Femur (tissue), 1 donor: ENCODE measurements at regions not wholly inside any gene's neighbourhood (a gene's known extent, or its start where the extent isn't known, plus 50 kb on each side); places are given as distances from the start of the nearest gene placed in this dataset.
"Not testable (repeated sequence)": the region's sequence is repeated elsewhere in the genome, so short reads cannot be mapped to it uniquely, and the experiment has no call there.

Source experiments
- DNase-seq: peaks from one replicate; pipeline ENCODE4 v3.0.0-alpha.2; 2017

DNA sequence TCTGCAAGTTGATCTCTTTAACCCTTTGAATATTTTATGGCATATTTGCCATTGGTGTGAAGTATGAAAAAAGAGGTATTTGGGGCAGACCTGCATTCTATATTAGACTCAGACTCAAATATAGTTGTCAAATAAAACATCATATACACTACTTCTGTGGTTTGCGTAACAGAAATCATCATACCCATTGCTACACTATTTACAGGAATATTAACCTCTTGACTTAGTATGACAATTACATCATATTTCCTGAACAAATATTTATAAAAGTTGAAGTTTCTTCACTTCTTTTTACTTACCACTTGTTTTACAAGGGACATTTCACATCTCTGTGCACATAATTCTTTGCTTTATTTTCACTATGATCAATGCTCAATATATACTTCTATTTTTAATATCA, 206.0 kb downstream of the HAO1 start:
- DNase-seq, result no peak

DNA sequence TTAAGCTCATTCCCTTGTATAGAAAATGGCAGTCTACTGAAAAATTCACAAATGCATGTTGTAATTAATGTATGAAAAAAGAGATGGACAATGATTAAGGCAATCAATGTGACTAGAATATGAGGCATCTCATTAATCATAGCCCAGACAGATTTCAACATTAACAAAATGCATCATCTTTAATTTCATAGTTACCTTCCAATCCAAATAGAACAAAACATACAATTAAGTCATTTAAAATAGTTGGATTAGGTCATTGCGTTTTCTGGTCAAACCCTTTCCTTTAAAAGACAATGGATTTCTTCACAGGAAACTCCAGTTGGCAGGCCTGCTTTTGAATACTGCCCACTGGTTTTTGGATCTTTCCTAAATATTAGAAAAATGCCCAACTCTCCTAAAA, 203.9 kb downstream of the HAO1 start:
- no peak for DNase-seq

DNA sequence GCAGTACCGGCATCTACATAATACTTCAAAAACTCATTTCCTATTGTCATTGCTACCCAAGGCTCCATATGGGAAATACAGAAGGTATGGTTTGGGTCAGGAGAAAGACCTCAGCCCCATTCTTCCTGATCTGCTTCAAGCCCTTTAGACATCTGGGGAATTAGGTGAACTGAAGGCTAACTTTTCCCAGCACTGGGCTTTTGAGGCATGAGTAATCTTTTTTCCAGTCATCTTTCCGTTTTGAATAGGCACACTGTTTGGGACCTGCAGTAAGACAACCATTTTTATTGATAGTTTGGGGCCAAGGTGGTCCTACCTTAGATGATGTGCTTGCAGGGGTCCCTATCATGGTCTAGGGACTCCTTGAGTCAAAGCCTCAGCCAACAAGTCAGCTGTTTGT, 198.4 kb downstream of the HAO1 start:
- no peak for DNase-seq

DNA sequence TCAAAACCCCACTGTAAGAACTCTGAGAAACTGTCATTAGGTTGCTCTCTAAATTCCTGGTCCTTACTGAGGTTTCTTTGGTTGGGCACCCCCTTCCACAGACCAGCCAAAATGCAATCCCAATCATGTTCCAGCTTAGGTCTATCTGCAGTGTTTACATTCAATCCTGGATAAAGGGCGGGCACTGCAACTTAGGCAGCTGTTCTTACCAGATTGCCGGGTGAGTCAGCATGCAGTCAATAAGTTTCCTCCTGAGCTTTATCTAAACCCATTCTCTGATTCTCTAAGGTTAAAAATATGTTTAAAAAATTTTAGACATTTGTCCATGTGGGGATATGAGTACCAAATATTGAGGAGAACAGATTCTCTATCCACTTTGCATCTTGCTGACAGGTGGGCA, 197.8 kb downstream of the HAO1 start:
- DNase-seq, result no peak

DNA sequence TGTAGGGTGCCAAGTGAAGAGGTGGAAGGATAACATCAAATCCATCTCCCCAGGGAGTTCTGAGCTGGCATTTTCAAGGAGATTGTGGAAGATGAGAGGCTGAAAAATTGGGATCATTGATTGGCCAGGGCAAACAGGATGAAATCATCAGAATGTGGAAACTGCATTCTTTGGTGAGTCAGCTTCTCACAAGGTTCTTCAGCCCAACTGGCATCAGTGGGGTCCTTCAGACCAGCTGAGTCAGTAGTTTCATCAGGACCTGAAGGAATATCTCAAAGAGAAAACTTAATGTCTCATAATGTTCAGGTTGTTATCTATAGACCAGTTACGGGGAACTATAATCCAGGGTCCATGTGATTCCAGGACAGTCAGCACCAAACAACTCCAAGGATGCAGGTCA, 195.8 kb downstream of the HAO1 start:
- DNase-seq, result no peak

DNA sequence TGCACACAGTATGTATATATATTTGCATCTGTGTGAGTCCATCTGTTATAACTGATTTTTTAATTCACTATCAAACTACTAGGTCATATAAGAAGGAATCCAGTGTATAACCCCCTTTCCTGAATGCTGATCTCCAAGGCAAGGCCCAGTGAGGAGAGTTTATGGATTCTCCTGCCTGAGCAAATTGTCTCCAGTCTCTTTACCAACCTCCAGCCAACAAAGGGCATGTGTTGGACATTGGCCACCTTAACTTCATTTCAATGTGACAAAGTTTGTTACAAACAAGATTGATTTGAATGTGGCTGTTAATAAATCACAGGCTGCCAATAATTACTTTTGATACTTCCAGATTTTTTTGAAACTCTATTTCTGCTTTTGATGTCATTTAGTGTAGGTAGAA, 191.6 kb downstream of the HAO1 start:
- DNase-seq, result no peak

DNA sequence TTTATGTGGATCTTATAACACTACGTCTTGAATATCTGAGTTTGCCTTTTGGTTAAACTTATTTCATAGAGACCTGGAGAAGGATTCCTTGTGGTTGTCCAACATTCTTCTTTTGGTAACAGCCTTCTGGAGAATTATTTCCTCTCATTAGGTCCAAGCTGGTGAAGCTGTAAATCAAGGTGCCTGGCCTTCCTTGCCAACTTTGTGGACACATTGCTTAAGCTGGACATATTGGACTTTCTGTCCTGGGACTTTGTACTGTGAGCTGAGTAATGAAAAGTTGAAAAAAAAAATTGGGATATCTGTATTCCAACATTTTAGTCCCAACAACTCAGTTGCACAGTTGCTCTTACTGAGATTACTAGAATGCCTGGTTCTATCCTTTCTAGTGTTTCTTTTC, 186.2 kb downstream of the HAO1 start:
- no peak for DNase-seq

DNA sequence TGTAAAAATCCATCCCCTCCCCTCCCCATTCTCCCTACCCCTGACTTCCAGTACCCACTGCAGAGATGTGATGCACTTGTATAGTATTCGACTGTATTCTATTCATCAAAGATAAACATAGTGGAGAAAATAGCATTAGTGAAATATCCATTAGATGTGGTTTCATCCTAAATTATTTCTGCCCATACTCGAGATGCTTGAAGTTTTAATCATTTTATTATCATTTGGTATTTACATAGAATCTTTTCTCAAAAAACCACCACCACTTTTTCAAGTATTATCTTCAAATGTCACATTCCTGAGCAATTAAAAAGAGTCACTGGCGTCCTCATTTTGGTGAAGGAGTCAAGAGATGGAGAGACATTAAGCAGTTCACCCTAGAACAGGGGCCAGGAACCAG, 181.9 kb downstream of the HAO1 start:
- no peak for DNase-seq

DNA sequence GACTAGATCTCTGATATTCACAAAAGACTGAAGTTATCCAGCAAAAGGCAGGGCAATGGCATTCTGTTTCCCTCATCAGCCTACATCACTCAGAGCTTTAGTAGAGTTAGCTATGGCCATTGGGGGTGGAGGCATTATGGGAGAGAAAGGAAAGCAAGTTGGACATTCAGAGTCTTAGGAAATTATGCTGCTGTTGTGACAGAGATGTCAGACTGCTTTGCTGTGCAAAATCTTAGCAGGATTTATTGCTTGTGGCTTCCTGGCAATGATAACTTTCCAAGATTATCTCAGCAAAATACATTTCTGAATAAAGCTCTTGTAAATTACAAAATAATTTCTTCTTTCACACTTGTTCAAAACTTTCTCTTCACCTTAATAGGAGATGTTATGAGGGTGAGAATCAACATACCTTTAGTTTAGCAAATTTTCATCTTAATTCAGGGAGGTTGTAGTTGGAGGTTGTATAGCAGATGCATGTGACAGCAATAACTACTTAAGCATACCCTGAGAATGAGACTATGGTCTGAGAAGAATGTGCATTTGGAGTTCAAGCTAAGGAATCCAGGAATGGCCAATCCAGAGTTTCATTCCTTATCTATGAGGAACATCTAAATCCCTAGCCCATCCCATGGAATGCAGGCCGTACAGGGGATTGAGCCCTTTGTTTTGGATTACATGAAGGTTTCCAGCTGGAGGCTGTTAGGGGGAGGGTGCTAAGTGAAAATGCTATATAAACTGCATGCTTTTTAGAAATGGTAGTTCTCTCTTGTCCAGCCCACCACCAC, 179.8 kb downstream of the HAO1 start:
- no peak for DNase-seq

DNA sequence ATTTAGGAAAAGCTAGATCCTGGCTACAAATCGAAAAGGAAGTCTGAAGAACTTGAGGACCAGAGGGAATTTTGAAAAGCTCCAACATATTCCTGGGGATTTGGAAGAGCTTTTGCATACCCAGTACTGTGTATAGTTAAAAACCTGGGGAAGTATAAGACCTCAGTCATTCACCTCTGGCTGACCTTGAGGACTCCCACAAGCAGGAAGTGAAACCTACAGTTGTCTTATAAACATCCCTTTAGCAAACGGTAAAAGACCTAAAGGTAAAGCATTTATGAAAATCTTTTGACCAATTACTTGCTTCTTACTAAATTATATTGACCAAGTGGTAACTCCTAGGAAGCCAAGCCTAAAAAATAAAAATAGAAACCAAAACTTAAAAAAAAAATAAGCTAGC, 175.0 kb downstream of the HAO1 start:
- DNase-seq, result no peak

DNA sequence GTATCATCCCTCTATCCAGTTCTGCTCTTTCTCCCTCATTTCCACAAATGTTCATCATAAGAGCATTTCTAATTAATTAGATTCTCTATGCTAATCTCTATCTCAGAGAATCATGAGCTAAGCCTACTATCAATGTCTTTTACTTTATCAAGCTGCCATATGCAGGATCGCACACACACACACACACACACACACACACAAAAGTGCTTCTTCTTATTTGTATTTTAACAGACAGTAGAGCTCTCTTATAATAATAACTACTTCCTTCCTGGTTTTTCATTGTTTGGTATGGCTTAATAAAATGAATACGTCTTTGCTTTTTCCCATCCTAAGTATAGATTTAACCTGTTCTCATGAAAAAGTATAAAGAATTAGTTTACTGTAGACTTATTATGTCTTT, 170.2 kb downstream of the HAO1 start:
- no peak for DNase-seq

DNA sequence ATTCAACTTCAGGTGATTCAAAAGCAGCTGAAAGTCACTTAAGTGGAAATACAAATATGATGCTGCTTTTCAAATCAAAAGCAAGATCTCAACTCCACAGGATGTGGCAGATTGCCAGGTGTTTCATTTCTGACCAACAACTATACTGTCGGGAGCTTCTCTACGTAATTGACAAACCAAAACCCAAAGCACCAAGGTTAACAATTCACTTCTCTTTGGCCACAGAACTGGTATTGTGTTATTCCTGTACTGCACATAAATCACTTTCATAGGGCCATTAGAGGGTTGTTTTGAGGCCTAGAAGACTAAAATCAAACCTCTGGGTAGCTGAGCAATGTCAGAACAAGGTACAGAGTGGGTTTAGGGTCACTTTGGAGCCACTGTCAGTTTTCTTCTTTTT, 169.7 kb downstream of the HAO1 start:
- no peak for DNase-seq

DNA sequence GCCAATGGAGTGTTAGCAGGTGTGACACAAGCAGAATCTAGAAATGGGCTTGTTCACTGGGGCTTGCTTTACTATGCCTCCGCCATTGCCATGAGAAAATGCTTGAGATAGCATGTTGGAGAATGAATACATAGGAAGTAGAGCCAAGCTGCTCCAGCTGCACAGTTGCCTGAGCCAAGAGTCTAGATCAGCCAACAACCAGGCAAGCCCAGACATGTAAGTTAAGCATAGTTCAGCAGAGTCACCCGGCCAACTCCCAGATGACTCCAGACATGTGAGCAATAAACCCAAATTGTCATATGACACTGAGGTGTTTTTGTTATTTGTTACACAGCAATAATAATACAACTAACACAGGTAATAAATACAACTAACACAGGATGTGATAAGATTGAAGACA, 167.9 kb downstream of the HAO1 start:
- DNase-seq, result peak; percentile 45

DNA sequence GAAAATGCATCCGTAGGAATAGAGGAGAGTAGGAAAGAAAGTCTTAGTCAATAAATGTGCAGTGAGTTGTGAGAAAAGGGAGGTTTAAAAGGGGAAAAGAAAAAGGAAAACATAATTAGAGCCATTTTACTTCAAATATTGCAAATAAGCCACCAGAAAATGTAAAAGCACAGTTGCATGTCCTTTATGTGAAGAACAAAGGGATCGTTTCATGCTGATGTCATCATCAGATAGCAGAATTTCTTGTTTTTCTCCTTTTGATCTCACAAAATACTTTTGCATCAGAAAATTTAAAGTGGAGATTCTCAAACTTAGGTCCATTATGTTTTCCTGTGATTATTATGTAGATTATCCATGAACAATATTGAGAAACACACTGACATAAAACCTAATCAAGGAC, 166.7 kb downstream of the HAO1 start:
- DNase-seq, result no peak

DNA sequence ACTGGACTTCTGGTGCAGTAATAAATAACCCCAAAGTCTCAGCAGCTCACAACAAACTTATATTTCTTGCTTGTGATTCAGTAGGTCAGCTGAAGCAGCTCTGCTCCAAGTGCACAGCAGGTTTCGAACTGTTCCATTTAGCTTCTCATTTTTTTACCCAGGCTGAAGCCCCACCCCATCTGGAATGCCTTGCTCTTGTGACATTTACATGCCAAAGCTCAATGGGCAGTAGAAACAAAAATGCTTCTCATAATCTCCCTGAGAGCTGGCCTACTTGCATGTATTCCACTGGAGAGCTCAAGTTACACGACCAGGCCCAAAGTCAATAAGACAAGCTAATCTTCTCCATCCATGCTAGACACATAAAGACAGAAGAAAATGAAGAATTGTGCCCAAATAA, 165.2 kb downstream of the HAO1 start:
- peak; percentile 39 for DNase-seq

DNA sequence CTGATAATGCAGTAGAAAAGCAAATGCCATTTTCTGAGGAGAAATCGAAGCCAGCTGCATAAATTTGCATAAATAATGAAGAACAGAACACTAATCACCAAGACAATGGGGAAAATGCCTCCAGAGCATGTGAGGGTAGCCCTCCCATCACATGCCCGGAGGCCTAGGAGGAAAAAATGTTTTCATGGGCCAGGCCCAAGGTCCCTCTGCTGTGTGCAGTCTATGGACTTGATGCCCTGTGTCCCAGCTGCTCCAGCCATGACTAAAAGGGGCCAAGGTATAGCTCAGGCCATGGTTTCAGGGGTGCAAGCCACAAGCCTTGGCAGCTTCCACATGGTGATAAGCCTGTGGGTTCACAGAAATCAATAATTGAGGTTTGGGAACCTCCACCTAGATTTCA, 164.1 kb downstream of the HAO1 start:
- DNase-seq, result no peak

DNA sequence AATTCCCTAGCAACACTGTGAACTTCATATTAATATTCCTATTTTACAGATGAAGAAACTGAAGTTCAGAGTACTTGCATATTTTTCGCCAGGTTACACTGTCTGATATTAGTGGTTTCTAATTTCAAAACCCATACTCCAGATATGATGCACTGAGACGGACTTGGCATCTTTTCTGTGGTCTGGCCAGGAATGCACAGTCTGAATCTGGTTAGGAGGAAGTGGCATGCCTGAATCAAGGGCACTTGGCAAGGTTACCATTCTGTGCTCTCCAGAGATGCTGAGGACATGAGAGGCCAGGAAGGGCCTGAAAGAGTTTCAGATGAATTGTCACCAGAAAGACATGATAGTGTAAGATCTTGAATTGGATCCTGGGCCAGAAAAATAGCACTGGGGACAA, 150.1 kb downstream of the HAO1 start:
- no peak for DNase-seq

DNA sequence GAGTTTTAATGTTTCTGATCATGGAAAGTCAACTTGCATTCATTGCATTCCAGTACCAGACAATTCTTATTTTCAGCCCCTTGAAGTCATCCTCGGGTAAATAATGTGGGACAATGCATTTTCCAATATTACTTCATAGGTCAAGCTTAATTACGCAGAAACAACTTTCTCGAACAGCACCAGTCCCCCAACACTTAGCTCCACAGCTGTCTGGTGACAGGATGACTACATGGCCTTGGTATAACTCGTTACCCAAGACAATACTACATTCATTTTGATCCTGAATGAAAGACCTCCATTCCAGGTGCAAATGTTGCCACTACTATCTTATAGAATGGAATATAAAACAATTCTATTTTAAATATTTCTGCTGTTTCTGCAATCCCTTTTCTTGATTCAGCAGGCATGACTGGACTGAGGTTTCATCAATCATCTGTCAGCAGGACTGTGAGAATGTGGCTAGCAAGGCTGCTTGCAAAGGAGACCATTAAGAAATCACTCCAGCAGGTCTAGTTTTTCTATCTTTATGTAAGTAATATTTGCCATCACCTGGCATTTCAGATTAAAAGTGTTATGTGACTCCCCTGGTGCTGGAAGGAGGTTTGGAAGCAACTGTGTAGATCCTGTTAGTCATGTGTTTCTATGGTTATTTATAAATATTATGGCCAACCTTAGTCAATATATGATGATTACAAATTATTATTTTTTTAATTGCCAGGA, 147.9 kb downstream of the HAO1 start:
- DNase-seq, result no peak

DNA sequence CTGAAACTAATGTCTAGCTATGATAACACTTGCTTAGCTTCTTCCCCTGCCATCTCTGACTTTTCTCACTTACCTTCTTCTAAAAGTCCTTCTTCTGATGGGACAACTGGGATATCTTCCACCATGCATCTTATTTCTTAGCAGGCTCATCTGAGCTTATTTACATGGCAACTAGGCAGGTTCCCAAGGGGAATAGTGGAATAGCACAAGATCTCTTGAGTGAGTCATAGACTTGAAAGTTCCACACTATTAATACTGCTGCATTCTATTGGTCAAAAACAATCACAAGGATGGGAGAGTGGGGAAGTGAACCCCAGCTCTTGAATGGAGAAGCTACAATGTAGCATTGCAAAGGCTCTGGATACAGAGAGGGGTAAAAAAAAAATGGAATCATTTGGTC, 142.1 kb downstream of the HAO1 start:
- no peak for DNase-seq

DNA sequence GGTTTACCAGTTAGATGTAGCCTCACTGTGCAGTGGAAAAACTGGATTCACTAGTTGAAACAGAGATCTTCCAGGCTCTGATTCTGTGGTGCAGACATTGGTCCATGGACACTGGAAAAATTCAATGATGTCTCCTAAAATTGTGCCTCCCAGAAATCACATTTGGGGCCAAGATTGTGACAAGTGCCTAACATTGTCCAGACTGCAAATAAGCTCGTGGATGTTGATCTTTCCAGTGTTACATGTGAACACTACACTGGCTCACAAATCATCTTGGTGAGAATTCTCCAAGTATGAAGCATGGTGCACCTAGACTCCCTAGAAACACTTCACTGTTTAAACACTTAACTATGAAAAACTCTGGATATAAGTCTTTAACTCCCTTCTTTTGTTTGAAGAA, 140.4 kb downstream of the HAO1 start:
- no peak for DNase-seq

DNA sequence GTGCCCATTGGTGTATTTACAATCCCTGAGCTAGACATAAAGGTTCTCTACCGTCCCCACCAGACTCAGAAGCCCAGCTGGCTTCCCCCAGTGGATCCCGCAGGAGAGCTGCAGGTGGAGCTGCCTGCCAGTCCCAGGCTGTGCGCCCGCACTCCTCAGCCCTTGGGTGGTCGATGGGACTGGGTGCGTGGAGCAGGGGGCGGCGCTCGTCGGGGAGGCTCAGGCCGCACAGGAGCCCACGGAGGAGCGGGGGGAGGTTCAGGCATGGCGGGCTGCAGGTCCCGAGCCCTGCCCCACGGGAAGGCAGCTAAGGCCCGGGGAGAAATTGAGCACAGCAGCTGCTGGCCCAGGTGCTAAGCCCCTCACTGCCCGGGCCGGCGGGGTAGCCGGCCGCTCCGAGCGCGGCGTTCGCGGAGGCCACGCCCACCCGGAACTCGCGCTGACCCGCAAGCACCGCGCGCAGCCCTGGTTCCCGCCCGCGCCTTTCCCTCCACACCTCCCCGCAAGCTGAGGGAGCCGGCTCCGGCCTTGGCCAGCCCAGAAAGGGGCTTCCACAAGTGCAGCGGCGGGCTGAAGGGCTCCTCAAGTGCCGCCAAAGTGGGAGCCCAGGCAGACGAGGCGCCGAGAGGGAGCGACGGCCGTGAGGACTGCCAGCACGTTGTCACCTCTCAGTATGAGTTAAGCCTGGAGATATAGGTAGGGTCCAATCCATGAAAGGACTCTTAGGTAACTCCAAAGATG, 136.7 kb downstream of the HAO1 start:
- not testable (repeated sequence) for DNase-seq

DNA sequence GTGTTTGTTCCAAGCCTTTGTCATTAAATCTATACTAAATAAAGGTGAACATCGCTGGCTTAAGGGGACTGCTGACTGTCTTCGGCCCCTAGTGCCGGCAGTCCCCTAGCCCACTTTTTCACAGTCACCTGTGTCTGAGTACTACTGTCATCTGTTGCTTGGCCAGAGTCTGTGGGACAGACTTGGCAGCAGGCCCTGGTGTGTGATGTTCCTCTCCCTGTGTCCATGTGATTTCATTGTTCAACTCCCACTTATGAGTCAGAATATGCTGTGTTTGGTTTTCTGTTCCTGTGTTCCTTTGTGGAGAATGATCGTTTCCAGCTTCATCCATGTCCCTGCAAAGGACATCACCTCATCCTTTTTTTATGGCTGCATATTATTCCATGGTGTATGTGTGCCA, 133.4 kb downstream of the HAO1 start:
- no peak for DNase-seq

DNA sequence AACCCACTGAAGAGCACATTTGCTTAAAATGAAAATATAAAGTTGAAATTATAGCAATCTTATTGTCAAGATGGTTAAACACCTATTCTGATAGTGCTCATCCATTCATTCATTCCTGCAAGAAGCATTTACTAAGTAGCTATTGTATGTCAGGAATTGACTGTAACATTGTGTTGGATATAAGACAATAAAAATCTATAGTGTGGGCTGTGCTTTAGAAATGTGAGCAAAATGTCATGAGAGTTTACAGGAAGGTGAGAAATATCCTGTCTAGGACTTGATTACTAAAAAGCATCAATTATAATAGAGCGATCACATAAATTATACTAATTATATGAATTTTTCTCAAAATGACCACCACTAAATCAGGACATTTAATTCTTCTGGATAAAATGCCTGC, 123.0 kb downstream of the HAO1 start:
- no peak for DNase-seq

DNA sequence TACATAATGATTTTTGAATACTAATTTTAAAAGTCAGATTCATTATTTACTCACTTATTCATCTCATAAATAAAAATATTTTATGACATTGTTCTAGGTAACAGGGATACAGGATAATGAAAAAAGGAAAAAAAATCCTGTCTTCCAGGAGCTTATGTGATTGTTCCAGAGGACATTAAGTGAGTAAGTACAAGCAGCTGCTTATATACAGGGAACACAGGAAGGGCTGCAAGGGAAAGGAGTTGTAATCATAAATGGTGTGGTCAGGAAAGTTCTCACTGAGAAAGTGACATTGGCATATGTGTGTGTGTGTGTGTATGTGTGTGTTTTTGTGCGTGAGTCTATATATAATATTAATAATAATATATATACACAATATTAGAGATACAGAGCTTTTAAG, 121.8 kb downstream of the HAO1 start:
- no peak for DNase-seq
